Calu3 (cell line): ENCODE measurements at regions not wholly inside any gene's neighbourhood (a gene's known extent, or its start where the extent isn't known, plus 50 kb on each side); places are given as distances from the start of the nearest gene placed in this dataset.

Experiments
- BruUV-seq: library from RNA; stranded (reverse); fragments of 400-500 nt; replicated peaks from 2 replicates; lab custom pipeline; 2021; lab: Mats Ljungman, UMichigan
- CTCF ChIA-PET: fragments of 300-600 bp; sonication (Branson Sonifier 250); formaldehyde crosslinking; loops from one replicate; lab custom pipeline; 2022; ENCODE audit warnings: antibody characterized with exemption; lab: Charles Lee
- DNase-seq: peaks from one replicate; pipeline ENCODE4 v3.0.0; 2022
- H3K27ac Mint-ChIP-seq: one replicate; pipeline ENCODE4 v1.8.0; 2022; ENCODE audit warnings: mixed read lengths; ENCODE audit not compliant: unreplicated experiment
- H3K27me3 Mint-ChIP-seq: one replicate; pipeline ENCODE4 v1.8.0; 2022; ENCODE audit warnings: mixed read lengths; ENCODE audit not compliant: unreplicated experiment
- H3K36me3 Mint-ChIP-seq: one replicate; pipeline ENCODE4 v1.8.0; 2022; ENCODE audit warnings: mild to moderate bottlenecking, moderate library complexity, mixed read lengths; ENCODE audit not compliant: insufficient read depth, unreplicated experiment
- H3K4me1 Mint-ChIP-seq: one replicate; pipeline ENCODE4 v1.8.0; 2022; ENCODE audit warnings: mild to moderate bottlenecking, low read depth, mixed read lengths; ENCODE audit not compliant: unreplicated experiment
- H3K4me3 Mint-ChIP-seq: one replicate; pipeline ENCODE4 v1.8.0; 2022; ENCODE audit warnings: mild to moderate bottlenecking, low read depth, moderate library complexity, mixed read lengths; ENCODE audit not compliant: unreplicated experiment
- H3K9me3 Mint-ChIP-seq: one replicate; pipeline ENCODE4 v1.8.0; 2022; ENCODE audit warnings: low read depth, mixed read lengths; ENCODE audit not compliant: unreplicated experiment
- intact Hi-C: fragments of 100-400 bp; cut with micrococcal nuclease; formaldehyde crosslinking; loops from one replicate; pipeline ENCODE4 v1.10.0; 2022; ENCODE audit not compliant: unreplicated experiment
- TF ChIP-seq, protein P1 (sequence below): fragments of 200-600 bp; IDR thresholded peaks from one replicate; pipeline ENCODE4 v1.8.0; 2022; ENCODE audit warnings: antibody characterized with exemption; ENCODE audit not compliant: unreplicated experiment

DNA sequence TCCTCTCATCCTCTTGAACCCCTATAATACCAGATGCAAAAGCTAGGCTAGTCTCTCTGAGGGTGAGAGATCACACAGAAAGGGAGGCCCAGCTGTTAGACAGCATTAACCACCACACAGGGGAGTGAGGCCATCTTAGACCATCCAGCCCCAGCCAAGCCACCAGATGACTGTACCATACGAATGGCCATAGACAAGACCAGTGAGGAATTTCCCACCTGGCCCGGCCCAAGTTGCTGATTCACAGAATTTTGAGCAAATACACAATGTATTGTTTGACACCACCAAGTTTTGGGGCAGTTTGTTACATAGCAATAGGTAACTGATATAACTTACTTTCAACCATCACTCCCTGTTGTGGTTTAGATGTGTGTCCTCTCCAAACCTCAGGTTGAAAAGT, 98.2 kb upstream of the CTNNA2 start:
- H3K4me3 Mint-ChIP-seq: no peak overlapping the region
- DNase-seq: no peak
- CTCF ChIA-PET: no interaction called here
- intact Hi-C loops: no loop called here
- peaks cover 12% of the 10 kb centered on the region for H3K9me3 Mint-ChIP-seq
- no peaks in the 10 kb centered on the region for H3K36me3 Mint-ChIP-seq
- no peaks in the 10 kb centered on the region for H3K4me1 Mint-ChIP-seq
- H3K27me3 Mint-ChIP-seq: no peaks in the 10 kb centered on the region
- TF ChIP-seq, protein P1, sequence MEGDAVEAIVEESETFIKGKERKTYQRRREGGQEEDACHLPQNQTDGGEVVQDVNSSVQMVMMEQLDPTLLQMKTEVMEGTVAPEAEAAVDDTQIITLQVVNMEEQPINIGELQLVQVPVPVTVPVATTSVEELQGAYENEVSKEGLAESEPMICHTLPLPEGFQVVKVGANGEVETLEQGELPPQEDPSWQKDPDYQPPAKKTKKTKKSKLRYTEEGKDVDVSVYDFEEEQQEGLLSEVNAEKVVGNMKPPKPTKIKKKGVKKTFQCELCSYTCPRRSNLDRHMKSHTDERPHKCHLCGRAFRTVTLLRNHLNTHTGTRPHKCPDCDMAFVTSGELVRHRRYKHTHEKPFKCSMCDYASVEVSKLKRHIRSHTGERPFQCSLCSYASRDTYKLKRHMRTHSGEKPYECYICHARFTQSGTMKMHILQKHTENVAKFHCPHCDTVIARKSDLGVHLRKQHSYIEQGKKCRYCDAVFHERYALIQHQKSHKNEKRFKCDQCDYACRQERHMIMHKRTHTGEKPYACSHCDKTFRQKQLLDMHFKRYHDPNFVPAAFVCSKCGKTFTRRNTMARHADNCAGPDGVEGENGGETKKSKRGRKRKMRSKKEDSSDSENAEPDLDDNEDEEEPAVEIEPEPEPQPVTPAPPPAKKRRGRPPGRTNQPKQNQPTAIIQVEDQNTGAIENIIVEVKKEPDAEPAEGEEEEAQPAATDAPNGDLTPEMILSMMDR: no peak
- no peak overlapping the region for H3K27ac Mint-ChIP-seq
- BruUV-seq: no TSS peak

GRCh38 chr2:79394485-79394859, 118.4 kb upstream of the CTNNA2 start:
- no peak for DNase-seq
- TF ChIP-seq, protein P1: no peak
- H3K36me3 Mint-ChIP-seq: no peaks in the 10 kb centered on the region
- CTCF ChIA-PET: no interaction called here
- H3K4me3 Mint-ChIP-seq: no peak overlapping the region
- intact Hi-C loops: no loop called here
- H3K4me1 Mint-ChIP-seq: no peaks in the 10 kb centered on the region
- no peaks in the 10 kb centered on the region for H3K27me3 Mint-ChIP-seq
- peaks cover 17% of the 10 kb centered on the region for H3K9me3 Mint-ChIP-seq
- H3K27ac Mint-ChIP-seq: no peak overlapping the region
- no TSS peak for BruUV-seq

- TF ChIP-seq, protein P1: no peak
- H3K27ac Mint-ChIP-seq: no peak overlapping the region
- H3K9me3 Mint-ChIP-seq: peaks cover 17% of the 10 kb centered on the region
- BruUV-seq: no TSS peak
- intact Hi-C loops: no loop called here
- H3K4me1 Mint-ChIP-seq: no peaks in the 10 kb centered on the region
- CTCF ChIA-PET: interaction anchor here (0.6 to 0.7 kb wide), 2 partner anchors 9 to 26 kb away, joined by 4 read pairs; no protein-coding TSS in a partner anchor
- H3K36me3 Mint-ChIP-seq: no peaks in the 10 kb centered on the region
- H3K27me3 Mint-ChIP-seq: no peaks in the 10 kb centered on the region
- H3K4me3 Mint-ChIP-seq: no peak overlapping the region
- no peak for DNase-seq
These were observed 118.9 kb upstream of the CTNNA2 start for GRCh38 chr2:79393806-79394484.

- H3K4me3 Mint-ChIP-seq: no peak overlapping the region
- CTCF ChIA-PET: interaction anchor here (0.6 to 0.7 kb wide), 3 partner anchors 10 to 31 kb away, joined by 4 to 8 read pairs (median 4); no protein-coding TSS in a partner anchor
- DNase-seq: no peak
- H3K27ac Mint-ChIP-seq: no peak overlapping the region
- peaks cover 20% of the 10 kb centered on the region for H3K9me3 Mint-ChIP-seq
- no peaks in the 10 kb centered on the region for H3K27me3 Mint-ChIP-seq
- no peaks in the 10 kb centered on the region for H3K36me3 Mint-ChIP-seq
- TF ChIP-seq, protein P1: no peak
- intact Hi-C loops: no loop called here
- H3K4me1 Mint-ChIP-seq: no peaks in the 10 kb centered on the region
- no TSS peak for BruUV-seq
These were observed 119.7 kb upstream of the CTNNA2 start for GRCh38 chr2:79393107-79393685.
